Motor neuron (in vitro differentiated cells): ENCODE measurements at regions not wholly inside any gene's neighbourhood (a gene's known extent, or its start where the extent isn't known, plus 50 kb on each side); places are given as distances from the start of the nearest gene placed in this dataset.

Experiments used
- ATAC-seq, 8 experiments: fragments of 200-7000 bp; cut with Tn5 transposase; replicated peaks in 6 of 8; 2 replicates each; pipeline ENCODE4 v1.8.0; 2021; ENCODE audit warnings: mild to moderate bottlenecking in 8 of 8, moderate library complexity in 8 of 8
- H3K27ac ChIP-seq, 2 donors: fragments of 250-450 bp; sonication (Bioruptor Pico); 2 replicates each; pipeline ENCODE4 v1.9.0; 2021; ENCODE audit warnings: antibody characterized with exemption in 2 of 2, mild to moderate bottlenecking in 2 of 2, moderate library complexity in 1 of 2
- H3K4me1 ChIP-seq, 2 donors: fragments of 250-450 bp; sonication (Bioruptor Pico); replicated peaks in 1 of 2; 2 replicates each; pipeline ENCODE4 v1.6.1; 2021; ENCODE audit warnings: antibody characterized with exemption in 2 of 2, mild to moderate bottlenecking in 2 of 2, moderate library complexity in 1 of 2
- H3K4me3 ChIP-seq, 5 donors: fragments of 250-450 bp; sonication (Bioruptor Pico); 2 replicates each; pipeline ENCODE4 v1.9.0; 2021; ENCODE audit warnings: antibody characterized with exemption in 5 of 5, mild to moderate bottlenecking in 5 of 5, moderate library complexity in 4 of 5
- WGBS, 10 experiments: fragments of 450-650 bp; shearing (Covaris generic); methylation state at CpG; one replicate each; pipeline ENCODE4 v1.0.0; 2022; 5-methylcytosine and 5-hydroxymethylcytosine counted together
- in situ Hi-C, 9 experiments: fragments of 400-800 bp; cut with MboI; loops; one replicate each; pipeline ENCODE4 v1.15.0; 2021; ENCODE audit warnings: low sequenced_read_pairs in 9 of 9, low pct_unique_long_range_greater_than_20kb in 2 of 9; ENCODE audit not compliant: unreplicated experiment in 9 of 9

- in situ Hi-C loops: loop anchor here in 5 of 9 experiments (25.0 kb wide), 3 partner anchors 266 to 534 kb away; partner anchors contain the start of gene SEMA3D (in 1 of the 5)
- no peak overlapping the region for H3K27ac ChIP-seq
Measured at GRCh38 chr7:85570898-85571297, 384.0 kb upstream of the SEMA3D start.

DNA sequence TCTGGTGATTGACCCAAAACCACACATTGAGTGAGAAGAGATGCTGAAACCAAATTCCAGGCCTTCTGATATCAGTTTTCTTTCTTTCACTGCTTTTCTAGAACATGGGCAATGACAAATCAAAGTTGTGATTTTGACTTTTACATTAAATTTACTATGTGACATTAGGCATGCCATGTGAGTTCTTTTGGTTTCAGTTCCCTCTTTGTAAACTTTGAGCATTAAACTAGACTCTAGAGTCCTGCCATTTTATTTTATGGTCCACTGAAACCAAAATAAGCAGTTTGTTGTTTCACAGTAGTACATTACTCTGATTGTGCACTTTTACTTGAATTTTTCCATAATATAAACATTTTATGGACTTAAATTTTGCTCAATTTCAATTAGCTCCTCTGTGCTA, 381.1 kb upstream of the SEMA3D start:
- Histone ChIP-seq H3K4me3 (no peak overlapping the region), H3K4me1 (no peaks in the 10 kb centered on the region), H3K27ac (no peak overlapping the region)
- no peak for ATAC-seq
- in situ Hi-C loops: loop anchor here in 5 of 9 experiments (25.0 kb wide), 3 partner anchors 269 to 531 kb away; partner anchors contain the start of gene SEMA3D (in 1 of the 5)

More at GRCh38 chr7:85570898-85571297, 384.0 kb upstream of the SEMA3D start:
- no peaks in the 10 kb centered on the region for H3K4me1 ChIP-seq
- whole genome bisulfite sequencing, 10 experiments: 58 to 100% (median 83%) methylated on average over 1 of the region's 1 CpG; no CpG with 5 or more reads in 1 of the 10 experiments
- no peak overlapping the region for H3K4me3 ChIP-seq
- ATAC-seq: no peak

DNA sequence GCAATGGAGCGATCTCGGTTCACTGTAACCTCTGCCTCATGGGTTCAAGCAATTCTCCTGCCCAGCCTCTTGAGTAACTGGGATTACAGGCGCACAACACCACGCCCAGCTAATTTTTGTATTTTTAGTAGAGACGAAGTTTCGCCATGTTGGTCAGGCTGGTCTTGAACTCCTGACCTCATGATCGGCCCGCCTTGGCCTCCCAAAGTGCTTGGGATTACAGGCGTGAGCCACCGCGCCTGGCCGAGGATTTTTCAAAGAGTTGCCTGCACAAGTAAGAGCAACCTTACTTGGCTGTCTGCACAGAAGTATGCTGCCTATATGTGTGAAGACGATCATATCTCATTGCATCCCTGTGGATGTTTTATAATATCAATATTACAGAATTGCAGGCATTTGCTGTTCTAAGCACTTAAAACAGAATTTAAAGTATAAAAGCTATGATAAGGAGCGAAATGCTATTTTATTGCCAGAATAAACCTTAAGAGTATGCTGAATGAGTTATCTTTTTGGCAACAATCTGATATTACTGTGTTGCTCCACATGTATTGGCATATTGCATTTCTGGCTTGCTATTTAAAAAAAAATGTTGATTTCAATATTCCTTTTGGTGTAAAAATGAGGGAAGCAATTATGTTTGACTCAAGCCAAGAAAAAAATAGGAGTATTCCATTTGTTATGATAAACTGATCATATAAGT, 379.4 kb upstream of the SEMA3D start:
- H3K27ac ChIP-seq: no peak overlapping the region
- 74 to 100% (median 94%) methylated on average over 1 to 10 of the region's 14 CpGs for WGBS, 10 experiments
- in situ Hi-C loops: loop anchor here in 5 of 9 experiments (25.0 kb wide), 3 partner anchors 271 to 529 kb away; partner anchors contain the start of gene SEMA3D (in 1 of the 5)
- no peak overlapping the region for H3K4me3 ChIP-seq
- H3K4me1 ChIP-seq: no peaks in the 10 kb centered on the region
- no peak for ATAC-seq

GRCh38 chr7:85565276-85565675, 378.4 kb upstream of the SEMA3D start:
- ATAC-seq: no peak
- no peak overlapping the region for H3K27ac ChIP-seq
- no peaks in the 10 kb centered on the region for H3K4me1 ChIP-seq
- no peak overlapping the region for H3K4me3 ChIP-seq
- in situ Hi-C loops: loop anchor here in 5 of 9 experiments (25.0 kb wide), 3 partner anchors 272 to 528 kb away; partner anchors contain the start of gene SEMA3D (in 1 of the 5)

DNA sequence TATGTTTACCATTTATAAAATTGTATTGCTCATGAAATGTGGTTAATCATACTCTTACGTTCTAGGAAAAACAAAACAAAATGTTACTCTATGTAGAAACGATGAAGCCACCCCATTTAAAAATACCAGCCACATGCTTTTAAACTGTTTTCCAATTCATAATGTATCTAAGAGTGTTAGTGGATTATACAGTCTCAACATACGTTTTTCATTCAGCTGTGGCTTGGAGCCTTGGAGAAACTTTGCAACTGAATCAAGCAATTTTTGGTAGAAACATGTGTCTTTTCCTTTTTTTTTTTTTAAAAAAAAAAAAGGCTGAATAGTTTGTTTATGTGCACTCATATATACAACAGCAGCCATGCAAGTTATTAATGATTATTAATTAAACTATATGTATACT, 378.0 kb upstream of the SEMA3D start:
- Histone ChIP-seq H3K4me1 (no peaks in the 10 kb centered on the region), H3K27ac (no peak overlapping the region), H3K4me3 (no peak overlapping the region)
- ATAC-seq: no peak
- in situ Hi-C loops: loop anchor here in 5 of 9 experiments (25.0 kb wide), 3 partner anchors 272 to 528 kb away; partner anchors contain the start of gene SEMA3D (in 1 of the 5)
- 6 to 100% (median 75%) methylated on average over 1 to 3 of the region's 3 CpGs; no CpG with 5 or more reads in 1 of the 10 experiments for WGBS, 10 experiments

GRCh38 chr7:85561706-85562105, 374.9 kb upstream of the SEMA3D start:
- H3K4me3 ChIP-seq: no peak overlapping the region
- ATAC-seq: peak in 1 of 8 experiments; percentile 52
- no peak overlapping the region for H3K27ac ChIP-seq
- in situ Hi-C loops: loop anchor here in 5 of 9 experiments (25.0 kb wide), 3 partner anchors 276 to 524 kb away; partner anchors contain the start of gene SEMA3D (in 1 of the 5)
- H3K4me1 ChIP-seq: no peaks in the 10 kb centered on the region

DNA sequence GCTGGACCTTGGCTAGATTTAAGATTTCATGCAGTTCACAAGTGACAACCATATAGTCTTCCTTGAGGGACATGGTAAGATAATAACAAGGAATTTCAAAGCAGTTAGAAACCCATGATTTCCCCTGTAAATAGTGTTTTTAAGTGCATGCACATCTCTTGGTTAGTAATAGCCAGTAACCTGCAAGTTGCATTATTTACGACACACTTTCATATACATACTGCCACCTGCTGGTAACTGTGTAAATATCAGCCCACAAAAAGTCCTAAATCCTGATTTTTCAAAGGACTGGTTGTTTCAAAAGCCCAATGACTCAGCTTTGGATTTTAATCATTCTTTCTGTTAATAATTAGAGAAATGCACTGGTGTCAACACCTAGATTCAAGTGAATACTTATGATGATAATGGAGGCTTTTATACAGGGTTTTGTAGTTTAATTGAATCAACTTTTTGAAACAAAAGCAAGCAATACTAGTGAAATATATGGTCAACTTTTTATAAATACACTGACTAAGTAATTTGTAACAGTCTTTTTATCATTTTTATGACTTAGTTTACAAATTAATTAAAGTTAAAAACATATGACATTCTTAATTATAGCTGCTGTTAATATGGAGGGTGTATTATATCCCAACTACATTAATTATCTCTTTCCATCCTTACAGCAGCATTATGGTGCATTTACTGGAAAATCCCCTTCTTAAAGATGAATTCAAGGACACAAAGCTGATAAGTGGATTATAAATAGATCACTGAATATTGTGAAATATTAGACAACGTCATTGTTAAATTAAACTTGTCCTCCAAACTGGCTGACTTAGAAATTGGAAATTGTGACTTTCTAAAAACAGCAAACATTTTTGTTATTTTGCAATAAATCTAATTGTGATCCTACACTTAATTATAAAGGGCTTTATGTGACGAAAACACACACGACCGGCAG, 367.7 kb upstream of the SEMA3D start:
- in situ Hi-C loops: loop anchor here in 5 of 9 experiments (10.0 to 25.0 kb wide), 4 partner anchors 283 to 517 kb away; partner anchors contain the start of gene SEMA3D (in 1 of the 5)

GRCh38 chr7:85535974-85536729, 349.3 kb upstream of the SEMA3D start:
- in situ Hi-C loops: loop anchor here in 2 of 9 experiments (25.0 kb wide), 1 partner anchor 349 kb away; the partner anchor contains the start of gene SEMA3D (in 2 of the 2)
- H3K4me1 ChIP-seq: no peaks in the 10 kb centered on the region
- H3K27ac ChIP-seq: no peak overlapping the region
- H3K4me3 ChIP-seq: no peak overlapping the region
- WGBS, 10 experiments: 44 to 100% (median 87%) methylated on average over 2 to 3 of the region's 3 CpGs
- no peak for ATAC-seq

More for the DNA sequence above, 367.7 kb upstream of the SEMA3D start:
- Histone ChIP-seq H3K4me3 (no peak overlapping the region), H3K27ac (no peak overlapping the region), H3K4me1 (no peaks in the 10 kb centered on the region)
- peak in 7 of 8 experiments; percentile 34 to 63 (median 52) for ATAC-seq
- 52 to 96% (median 78%) methylated on average over 3 to 5 of the region's 5 CpGs; no CpG with 5 or more reads in 1 of the 10 experiments for WGBS, 10 experiments

DNA sequence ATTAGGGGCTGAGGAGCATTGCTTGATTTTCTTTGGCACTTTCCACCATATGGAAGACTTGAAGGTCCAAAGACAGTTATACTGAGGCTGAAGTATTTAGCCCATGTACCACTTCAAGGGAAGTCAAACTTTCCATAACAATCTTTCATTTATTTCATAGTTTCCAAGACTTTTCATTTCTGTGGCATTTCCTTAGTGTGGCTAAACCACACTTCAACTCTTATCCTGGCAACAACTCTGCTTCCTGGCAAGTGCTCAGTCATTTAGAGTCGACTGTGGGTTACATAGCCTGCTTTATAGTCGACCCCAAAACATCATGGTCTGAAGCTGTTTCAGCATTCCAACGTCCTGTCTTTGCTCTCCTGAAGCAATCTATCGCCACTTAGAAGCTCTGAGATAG, 343.0 kb upstream of the SEMA3D start:
- H3K4me1 ChIP-seq: peaks cover 0 to 4% of the 10 kb centered on the region in 2 donors
- in situ Hi-C loops: loop anchor here in 2 of 9 experiments (25.0 kb wide), 1 partner anchor 343 kb away; the partner anchor contains the start of gene SEMA3D (in 2 of the 2)
- WGBS, 10 experiments: 0 to 100% (median 45%) methylated on average over 1 to 4 of the region's 4 CpGs; no CpG with 5 or more reads in 2 of the 10 experiments

GRCh38 chr7:85529201-85529600, 342.3 kb upstream of the SEMA3D start:
- peak in 2 of 8 experiments; percentile 45 to 77 for ATAC-seq
- H3K4me1 ChIP-seq: peaks cover 0 to 4% of the 10 kb centered on the region in 2 donors
- in situ Hi-C loops: loop anchor here in 2 of 9 experiments (25.0 kb wide), 1 partner anchor 342 kb away; the partner anchor contains the start of gene SEMA3D (in 2 of the 2)

More for the DNA sequence above, 343.0 kb upstream of the SEMA3D start:
- no peak overlapping the region for H3K4me3 ChIP-seq
- H3K27ac ChIP-seq: no peak overlapping the region
- no peak for ATAC-seq

GRCh38 chr7:85528581-85528980, 341.7 kb upstream of the SEMA3D start:
- 29 to 100% (median 70%) methylated on average over 1 to 2 of the region's 2 CpGs; no CpG with 5 or more reads in 2 of the 10 experiments for WGBS, 10 experiments
- Histone ChIP-seq H3K27ac (no peak overlapping the region), H3K4me3 (no peak overlapping the region), H3K4me1 (peaks cover 0 to 4% of the 10 kb centered on the region in 2 donors)
- no peak for ATAC-seq
- in situ Hi-C loops: loop anchor here in 2 of 9 experiments (25.0 kb wide), 1 partner anchor 341 kb away; the partner anchor contains the start of gene SEMA3D (in 2 of the 2)

More at GRCh38 chr7:85529201-85529600, 342.3 kb upstream of the SEMA3D start:
- Histone ChIP-seq H3K4me3 (no peak overlapping the region), H3K27ac (no peak overlapping the region)
- 17 to 100% (median 82%) methylated on average over 1 to 3 of the region's 3 CpGs; no CpG with 5 or more reads in 4 of the 10 experiments for WGBS, 10 experiments

GRCh38 chr7:85525676-85526075, 338.8 kb upstream of the SEMA3D start:
- Histone ChIP-seq H3K4me1 (peaks cover 0 to 4% of the 10 kb centered on the region in 2 donors), H3K4me3 (no peak overlapping the region), H3K27ac (no peak overlapping the region)
- in situ Hi-C loops: loop anchor here in 2 of 9 experiments (25.0 kb wide), 1 partner anchor 338 kb away; the partner anchor contains the start of gene SEMA3D (in 2 of the 2)
- ATAC-seq: no peak
